PC-9 (cell line): ENCODE measurements at regions not wholly inside any gene's neighbourhood (a gene's known extent, or its start where the extent isn't known, plus 50 kb on each side); places are given as distances from the start of the nearest gene placed in this dataset.

Source experiments
- EZH2 ChIP-seq: fragments of 200-600 bp; sonication (generic); IDR thresholded peaks from 2 replicates; pipeline ENCODE4 v1.8.0; 2017; ENCODE audit warnings: antibody characterized with exemption, low read depth
- TF ChIP-seq, protein P1 (sequence below): fragments of 200-600 bp; sonication (generic); conservative IDR thresholded peaks from 2 replicates; pipeline ENCODE4 v1.6.1; 2017; ENCODE audit warnings: mixed run types, antibody characterized with exemption, mild to moderate bottlenecking, moderate library complexity

- TF ChIP-seq, protein P1, sequence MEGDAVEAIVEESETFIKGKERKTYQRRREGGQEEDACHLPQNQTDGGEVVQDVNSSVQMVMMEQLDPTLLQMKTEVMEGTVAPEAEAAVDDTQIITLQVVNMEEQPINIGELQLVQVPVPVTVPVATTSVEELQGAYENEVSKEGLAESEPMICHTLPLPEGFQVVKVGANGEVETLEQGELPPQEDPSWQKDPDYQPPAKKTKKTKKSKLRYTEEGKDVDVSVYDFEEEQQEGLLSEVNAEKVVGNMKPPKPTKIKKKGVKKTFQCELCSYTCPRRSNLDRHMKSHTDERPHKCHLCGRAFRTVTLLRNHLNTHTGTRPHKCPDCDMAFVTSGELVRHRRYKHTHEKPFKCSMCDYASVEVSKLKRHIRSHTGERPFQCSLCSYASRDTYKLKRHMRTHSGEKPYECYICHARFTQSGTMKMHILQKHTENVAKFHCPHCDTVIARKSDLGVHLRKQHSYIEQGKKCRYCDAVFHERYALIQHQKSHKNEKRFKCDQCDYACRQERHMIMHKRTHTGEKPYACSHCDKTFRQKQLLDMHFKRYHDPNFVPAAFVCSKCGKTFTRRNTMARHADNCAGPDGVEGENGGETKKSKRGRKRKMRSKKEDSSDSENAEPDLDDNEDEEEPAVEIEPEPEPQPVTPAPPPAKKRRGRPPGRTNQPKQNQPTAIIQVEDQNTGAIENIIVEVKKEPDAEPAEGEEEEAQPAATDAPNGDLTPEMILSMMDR: no peak
- TF ChIP-seq EZH2: no peak
These were observed 405.6 kb downstream of the RAB38 start for GRCh38 chr11:87769661-87770060.
